ENCODE measurements at regions not wholly inside any gene's neighbourhood (a gene's known extent, or its start where the extent isn't known, plus 50 kb on each side); places are given as distances from the start of the nearest gene placed in this dataset.

- DNase-seq, result no peak
- Histone ChIP-seq H3K9me3 (ENCODE audit: low read length) (no peaks in the 10 kb centered on the region), H3K27me3 (ENCODE audit: insufficient read depth, low read length, poor library complexity, severe bottlenecking) (no peaks in the 10 kb centered on the region), H3K4me3 (ENCODE audit: low read length) (no peak overlapping the region), H3K4me1 (ENCODE audit: insufficient read depth, low read length) (no peaks in the 10 kb centered on the region), H3K36me3 (ENCODE audit: insufficient read depth, low read length) (no peaks in the 10 kb centered on the region), H3K27ac (ENCODE audit: low read depth, low read length) (no peak overlapping the region)
- Mint-ChIP-seq H3K4me3 (no peak overlapping the region), H3K27me3 (no peaks in the 10 kb centered on the region), H3K4me1 (peaks cover 11 to 14% (median 12%) of the 10 kb centered on the region in 3 donors), H3K36me3 (peaks cover 19 to 32% (median 20%) of the 10 kb centered on the region in 3 donors), H3K9me3 (no peaks in the 10 kb centered on the region), H3K27ac (peak overlapping the region in 1 of 8 donors; percentile 51)
- CTCF ChIA-PET, result no interaction called here
- POLR2A ChIA-PET, result no interaction called here
These were observed 140.6 kb upstream of the SPRY1 start for GRCh38 chr4:123255971-123256370.

- H3K27ac Mint-ChIP-seq, result no peak overlapping the region
- H3K4me3 ChIP-seq (ENCODE audit: low read length), result no peak overlapping the region
- H3K36me3 Mint-ChIP-seq, result peaks cover 25 to 35% (median 25%) of the 10 kb centered on the region in 3 donors
- POLR2A ChIA-PET, result no interaction called here
- H3K27me3 ChIP-seq (ENCODE audit: insufficient read depth, low read length, poor library complexity, severe bottlenecking), result no peaks in the 10 kb centered on the region
- DNase-seq, result no peak
- H3K4me1 ChIP-seq (ENCODE audit: insufficient read depth, low read length), result no peaks in the 10 kb centered on the region
- no peaks in the 10 kb centered on the region for H3K36me3 ChIP-seq (ENCODE audit: insufficient read depth, low read length)
- H3K9me3 ChIP-seq (ENCODE audit: low read length), result no peaks in the 10 kb centered on the region
- H3K27ac ChIP-seq (ENCODE audit: low read depth, low read length), result no peak overlapping the region
- H3K4me3 Mint-ChIP-seq, result no peak overlapping the region
- peaks cover 11 to 14% (median 12%) of the 10 kb centered on the region in 3 donors for H3K4me1 Mint-ChIP-seq
- no peaks in the 10 kb centered on the region for H3K9me3 Mint-ChIP-seq
- CTCF ChIA-PET, result no interaction called here
- H3K27me3 Mint-ChIP-seq, result no peaks in the 10 kb centered on the region
These were observed 139.7 kb upstream of the SPRY1 start for GRCh38 chr4:123256901-123257300.

GRCh38 chr4:123257591-123257990 lies 139.0 kb upstream of the SPRY1 start:
- Histone ChIP-seq H3K4me3 (ENCODE audit: low read length) (no peak overlapping the region), H3K27me3 (ENCODE audit: insufficient read depth, low read length, poor library complexity, severe bottlenecking) (no peaks in the 10 kb centered on the region), H3K4me1 (ENCODE audit: insufficient read depth, low read length) (no peaks in the 10 kb centered on the region), H3K9me3 (ENCODE audit: low read length) (no peaks in the 10 kb centered on the region), H3K36me3 (ENCODE audit: insufficient read depth, low read length) (no peaks in the 10 kb centered on the region), H3K27ac (ENCODE audit: low read depth, low read length) (no peak overlapping the region)
- Mint-ChIP-seq H3K4me3 (peak overlapping the region in 1 of 7 donors; percentile 1), H3K4me1 (peaks cover 11 to 13% (median 12%) of the 10 kb centered on the region in 3 donors), H3K27ac (peak overlapping the region in 1 of 8 donors; percentile 21), H3K36me3 (peaks cover 25 to 36% (median 25%) of the 10 kb centered on the region in 3 donors), H3K9me3 (no peaks in the 10 kb centered on the region), H3K27me3 (no peaks in the 10 kb centered on the region)
- DNase-seq, result no peak
- POLR2A ChIA-PET, result no interaction called here
- CTCF ChIA-PET, result no interaction called here

GRCh38 chr4:123259676-123260646 lies 136.6 kb upstream of the SPRY1 start:
- ChIA-PET POLR2A (no interaction called here), CTCF (no interaction called here)
- H3K36me3 ChIP-seq (ENCODE audit: insufficient read depth, low read length), result no peaks in the 10 kb centered on the region

GRCh38 chr4:123260653-123261052 lies 135.9 kb upstream of the SPRY1 start:
- H3K36me3 ChIP-seq (ENCODE audit: insufficient read depth, low read length), result no peaks in the 10 kb centered on the region
- no peaks in the 10 kb centered on the region for H3K4me1 ChIP-seq (ENCODE audit: insufficient read depth, low read length)
- Mint-ChIP-seq H3K4me1 (peaks cover 5 to 7% (median 7%) of the 10 kb centered on the region in 3 donors), H3K4me3 (no peak overlapping the region), H3K36me3 (peaks cover 23 to 42% (median 31%) of the 10 kb centered on the region in 3 donors), H3K9me3 (no peaks in the 10 kb centered on the region), H3K27me3 (peaks cover 0 to 2% of the 10 kb centered on the region in 2 donors), H3K27ac (no peak overlapping the region)
- CTCF ChIA-PET, result no interaction called here
- H3K4me3 ChIP-seq (ENCODE audit: low read length), result no peak overlapping the region
- H3K9me3 ChIP-seq (ENCODE audit: low read length), result no peaks in the 10 kb centered on the region
- no peak overlapping the region for H3K27ac ChIP-seq (ENCODE audit: low read depth, low read length)
- POLR2A ChIA-PET, result no interaction called here
- no peaks in the 10 kb centered on the region for H3K27me3 ChIP-seq (ENCODE audit: insufficient read depth, low read length, poor library complexity, severe bottlenecking)
- no peak for DNase-seq

More at GRCh38 chr4:123259676-123260646, 136.6 kb upstream of the SPRY1 start:
- H3K9me3 ChIP-seq (ENCODE audit: low read length), result no peaks in the 10 kb centered on the region
- H3K4me1 ChIP-seq (ENCODE audit: insufficient read depth, low read length), result no peaks in the 10 kb centered on the region
- H3K9me3 Mint-ChIP-seq, result no peaks in the 10 kb centered on the region
- DNase-seq, result no peak
- peaks cover 23 to 42% (median 31%) of the 10 kb centered on the region in 3 donors for H3K36me3 Mint-ChIP-seq
- H3K4me1 Mint-ChIP-seq, result peaks cover 5 to 7% (median 7%) of the 10 kb centered on the region in 3 donors
- no peak overlapping the region for H3K4me3 ChIP-seq (ENCODE audit: low read length)
- H3K27me3 Mint-ChIP-seq, result peaks cover 0 to 2% of the 10 kb centered on the region in 2 donors
- no peak overlapping the region for H3K4me3 Mint-ChIP-seq
- no peak overlapping the region for H3K27ac ChIP-seq (ENCODE audit: low read depth, low read length)
- no peak overlapping the region for H3K27ac Mint-ChIP-seq
- H3K27me3 ChIP-seq (ENCODE audit: insufficient read depth, low read length, poor library complexity, severe bottlenecking), result no peaks in the 10 kb centered on the region

GRCh38 chr4:123262080-123262479 lies 134.5 kb upstream of the SPRY1 start:
- no peak overlapping the region for H3K27ac Mint-ChIP-seq
- peaks cover 0 to 2% of the 10 kb centered on the region in 2 donors for H3K27me3 Mint-ChIP-seq
- DNase-seq, result no peak
- Histone ChIP-seq H3K9me3 (ENCODE audit: low read length) (no peaks in the 10 kb centered on the region), H3K4me1 (ENCODE audit: insufficient read depth, low read length) (no peaks in the 10 kb centered on the region), H3K27ac (ENCODE audit: low read depth, low read length) (no peak overlapping the region), H3K4me3 (ENCODE audit: low read length) (no peak overlapping the region), H3K27me3 (ENCODE audit: insufficient read depth, low read length, poor library complexity, severe bottlenecking) (no peaks in the 10 kb centered on the region), H3K36me3 (ENCODE audit: insufficient read depth, low read length) (no peaks in the 10 kb centered on the region)
- H3K9me3 Mint-ChIP-seq, result no peaks in the 10 kb centered on the region
- peaks cover 4 to 6% (median 5%) of the 10 kb centered on the region in 3 donors for H3K4me1 Mint-ChIP-seq
- no peak overlapping the region for H3K4me3 Mint-ChIP-seq
- H3K36me3 Mint-ChIP-seq, result peaks cover 19 to 28% (median 21%) of the 10 kb centered on the region in 3 donors
- ChIA-PET POLR2A (no interaction called here), CTCF (no interaction called here)

GRCh38 chr4:123265443-123265842 lies 131.2 kb upstream of the SPRY1 start:
- no peak overlapping the region for H3K27ac ChIP-seq (ENCODE audit: low read depth, low read length)
- H3K4me3 ChIP-seq (ENCODE audit: low read length), result no peak overlapping the region
- H3K36me3 Mint-ChIP-seq, result peaks cover 12 to 17% (median 16%) of the 10 kb centered on the region in 3 donors
- H3K9me3 Mint-ChIP-seq, result no peaks in the 10 kb centered on the region
- H3K27ac Mint-ChIP-seq, result no peak overlapping the region
- no peaks in the 10 kb centered on the region for H3K27me3 ChIP-seq (ENCODE audit: insufficient read depth, low read length, poor library complexity, severe bottlenecking)
- no peak overlapping the region for H3K4me3 Mint-ChIP-seq
- peaks cover 0 to 2% of the 10 kb centered on the region in 2 donors for H3K27me3 Mint-ChIP-seq
- CTCF ChIA-PET, result no interaction called here
- H3K36me3 ChIP-seq (ENCODE audit: insufficient read depth, low read length), result no peaks in the 10 kb centered on the region
- no peaks in the 10 kb centered on the region for H3K4me1 ChIP-seq (ENCODE audit: insufficient read depth, low read length)
- no peaks in the 10 kb centered on the region for H3K4me1 Mint-ChIP-seq
- H3K9me3 ChIP-seq (ENCODE audit: low read length), result no peaks in the 10 kb centered on the region
- no peak for DNase-seq
- POLR2A ChIA-PET, result no interaction called here

DNA sequence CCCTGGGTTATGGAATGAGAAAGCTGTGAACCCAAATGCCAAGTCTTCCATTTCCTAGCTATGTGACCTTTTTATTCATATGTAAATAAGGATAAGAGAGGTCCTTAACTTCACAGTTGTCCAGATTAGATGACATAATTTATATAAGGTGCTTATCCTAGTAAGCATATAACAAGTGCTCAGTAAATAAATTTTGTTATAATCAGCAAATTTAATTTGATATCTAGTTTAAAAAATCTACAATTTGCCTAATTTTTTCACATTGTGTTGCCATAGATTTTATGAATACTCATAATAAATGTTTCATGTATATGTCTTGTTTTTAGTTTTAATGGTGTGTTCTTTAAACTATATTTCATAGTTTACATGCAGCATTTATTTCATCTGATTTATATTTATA lies 130.4 kb upstream of the SPRY1 start:
- Histone ChIP-seq H3K9me3 (ENCODE audit: low read length) (no peaks in the 10 kb centered on the region), H3K27ac (ENCODE audit: low read depth, low read length) (no peak overlapping the region), H3K4me1 (ENCODE audit: insufficient read depth, low read length) (no peaks in the 10 kb centered on the region), H3K36me3 (ENCODE audit: insufficient read depth, low read length) (no peaks in the 10 kb centered on the region), H3K27me3 (ENCODE audit: insufficient read depth, low read length, poor library complexity, severe bottlenecking) (no peaks in the 10 kb centered on the region), H3K4me3 (ENCODE audit: low read length) (no peak overlapping the region)
- POLR2A ChIA-PET, result no interaction called here
- Mint-ChIP-seq H3K27ac (no peak overlapping the region), H3K27me3 (peaks cover 0 to 2% of the 10 kb centered on the region in 2 donors), H3K4me1 (no peaks in the 10 kb centered on the region), H3K4me3 (no peak overlapping the region), H3K9me3 (no peaks in the 10 kb centered on the region), H3K36me3 (peaks cover 8 to 13% (median 12%) of the 10 kb centered on the region in 3 donors)
- CTCF ChIA-PET, result no interaction called here
- no peak for DNase-seq

Measured in CD8-positive, alpha-beta memory T cell (primary cell).